ENCODE measurements at regions not wholly inside any gene's neighbourhood (a gene's known extent, or its start where the extent isn't known, plus 50 kb on each side); places are given as distances from the start of the nearest gene placed in this dataset.

DNA sequence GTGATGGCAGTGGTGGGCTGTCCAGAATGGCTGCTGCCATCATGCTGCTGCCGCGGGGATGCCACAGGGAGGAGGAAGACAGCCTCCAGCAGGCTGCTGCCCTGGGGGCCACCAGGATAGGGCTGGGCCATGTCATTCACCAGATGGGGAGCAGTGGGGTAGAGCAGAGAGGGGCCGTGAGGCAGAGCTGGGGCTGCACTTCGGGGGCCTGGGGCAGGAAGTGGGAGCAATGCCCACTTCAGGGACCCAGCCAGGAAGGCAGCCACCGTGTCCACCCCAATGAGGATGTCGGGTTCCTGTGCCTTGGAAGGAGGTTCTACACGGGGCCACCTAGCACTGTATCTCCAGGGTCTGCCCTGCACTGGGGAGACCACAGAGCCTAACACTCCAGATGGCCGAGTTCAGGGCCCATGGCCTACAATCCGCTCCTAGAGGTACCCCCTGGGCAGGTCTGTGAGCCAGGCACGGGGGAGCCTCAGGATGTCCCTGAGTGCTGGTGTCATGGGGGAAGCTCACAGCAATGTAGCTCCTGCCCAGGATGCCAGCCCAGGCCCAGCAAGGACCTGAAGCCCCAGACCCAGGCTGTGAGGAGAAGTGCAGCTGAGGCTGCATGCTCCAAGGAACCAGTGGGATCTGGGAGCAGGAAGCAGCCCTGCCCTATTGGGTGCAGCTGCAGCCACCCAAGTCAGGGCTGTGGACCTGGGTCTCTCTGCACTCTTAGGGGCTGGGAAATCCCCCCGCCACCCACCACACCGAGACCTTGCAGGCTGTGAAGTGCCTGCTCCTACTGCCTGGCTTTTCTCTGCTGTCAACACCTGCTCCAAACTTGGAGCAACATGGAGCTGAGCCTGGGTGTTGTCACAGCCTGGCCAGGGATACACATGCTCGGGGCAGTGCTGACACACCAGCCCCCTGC, 140.3 kb downstream of the PDHA2 start:
- Mint-ChIP-seq H3K4me1 (no peaks in the 10 kb centered on the region), H3K27me3 (no peaks in the 10 kb centered on the region), H3K36me3 (no peaks in the 10 kb centered on the region), H3K9me3 (peaks cover 6% of the 10 kb centered on the region), H3K4me3 (no peak overlapping the region), H3K27ac (no peak overlapping the region)
- peak; percentile 46 for ATAC-seq

DNA sequence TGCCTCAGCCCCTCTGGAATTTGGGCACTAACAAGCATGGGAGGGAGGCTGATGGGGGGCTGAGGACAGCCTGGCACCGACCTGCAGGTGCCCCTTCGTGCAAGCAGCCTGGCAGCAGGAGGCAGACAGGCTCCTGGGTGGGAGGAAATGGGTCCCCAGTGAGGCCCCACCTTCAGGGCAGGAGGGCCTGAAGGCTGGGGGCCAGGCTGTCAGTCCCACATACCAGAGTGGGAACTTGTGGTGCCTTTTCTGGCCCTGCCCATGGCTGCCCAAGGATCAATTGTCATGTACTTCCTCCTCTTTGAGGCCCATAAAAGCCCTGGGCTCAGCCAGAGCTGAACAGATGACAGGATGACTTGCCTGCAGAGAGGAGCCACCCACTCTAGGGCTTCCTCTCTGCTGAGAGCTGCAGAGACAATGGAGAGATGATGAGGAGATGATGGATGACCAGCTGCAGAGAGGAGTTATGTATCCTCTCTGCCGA, 141.0 kb downstream of the PDHA2 start:
- Mint-ChIP-seq H3K9me3 (peaks cover 6% of the 10 kb centered on the region), H3K36me3 (no peaks in the 10 kb centered on the region), H3K4me3 (no peak overlapping the region), H3K27me3 (no peaks in the 10 kb centered on the region), H3K4me1 (no peaks in the 10 kb centered on the region), H3K27ac (no peak overlapping the region)
- no peak for ATAC-seq

DNA sequence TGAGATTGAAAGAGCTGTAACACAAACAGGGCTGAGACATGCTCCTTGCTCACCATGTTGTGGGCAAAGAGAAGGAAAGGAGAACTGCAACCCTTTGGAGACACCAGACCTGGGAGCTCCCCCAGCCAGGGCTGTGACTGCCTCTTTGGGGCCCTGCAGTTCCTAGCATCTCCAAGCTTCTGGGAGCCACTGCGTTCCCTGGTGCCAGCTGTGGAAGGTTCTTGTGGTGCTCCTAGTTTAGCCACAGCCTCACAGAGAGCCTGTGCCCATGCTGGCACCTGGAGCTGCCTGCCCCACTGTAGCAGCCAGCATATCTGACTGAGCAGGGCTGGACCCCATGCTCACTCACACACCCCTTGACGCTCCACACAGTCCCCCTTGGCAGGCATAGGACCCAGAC, 141.7 kb downstream of the PDHA2 start:
- Mint-ChIP-seq H3K9me3 (peaks cover 6% of the 10 kb centered on the region), H3K27ac (no peak overlapping the region), H3K4me3 (no peak overlapping the region), H3K4me1 (no peaks in the 10 kb centered on the region), H3K36me3 (no peaks in the 10 kb centered on the region), H3K27me3 (no peaks in the 10 kb centered on the region)
- no peak for ATAC-seq

DNA sequence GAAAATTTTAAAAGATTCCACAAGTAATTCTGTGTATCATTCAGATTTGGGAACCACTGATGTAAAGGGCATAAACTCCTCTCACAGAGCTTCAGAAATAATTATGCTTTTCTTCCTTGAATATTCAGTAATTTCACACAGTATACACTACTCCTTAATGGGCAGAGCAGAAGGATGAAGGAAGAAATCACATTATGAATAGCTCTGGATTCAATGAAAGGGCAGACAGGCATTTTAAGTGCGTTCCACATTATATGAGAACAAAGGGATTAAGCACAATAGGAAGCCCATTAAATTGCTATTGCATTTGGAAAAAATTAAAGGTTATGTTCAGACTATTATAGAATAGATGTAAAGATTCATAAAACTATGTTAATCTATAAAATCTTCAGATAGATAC, 142.6 kb downstream of the PDHA2 start:
- no peak for ATAC-seq
- Mint-ChIP-seq H3K27me3 (no peaks in the 10 kb centered on the region), H3K9me3 (peaks cover 6% of the 10 kb centered on the region), H3K36me3 (no peaks in the 10 kb centered on the region), H3K4me1 (no peaks in the 10 kb centered on the region), H3K4me3 (no peak overlapping the region), H3K27ac (no peak overlapping the region)

DNA sequence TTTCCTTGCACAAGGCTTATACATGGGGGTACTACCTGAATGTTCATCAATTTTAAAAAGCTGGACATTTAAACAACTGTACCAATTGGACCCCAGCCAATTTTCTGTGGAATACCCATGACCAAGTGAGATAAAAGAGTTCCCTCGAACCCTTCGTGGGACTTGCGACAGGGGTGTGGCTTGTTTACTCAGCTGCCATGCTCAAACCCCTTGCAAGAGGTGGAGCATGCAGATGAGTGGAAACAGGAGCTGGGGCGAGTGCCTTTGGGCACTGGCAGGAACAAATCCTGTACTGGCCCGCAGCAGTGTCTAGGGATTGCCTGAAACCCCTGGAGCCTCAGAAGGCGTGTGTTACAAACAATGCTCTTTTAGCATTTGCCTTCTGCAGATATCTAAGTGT, 144.2 kb downstream of the PDHA2 start:
- H3K27ac Mint-ChIP-seq = no peak overlapping the region
- H3K36me3 Mint-ChIP-seq = no peaks in the 10 kb centered on the region
- H3K4me1 Mint-ChIP-seq = no peaks in the 10 kb centered on the region
- no peak for ATAC-seq
- no peaks in the 10 kb centered on the region for H3K27me3 Mint-ChIP-seq
- peaks cover 2% of the 10 kb centered on the region for H3K9me3 Mint-ChIP-seq
- H3K4me3 Mint-ChIP-seq = no peak overlapping the region

DNA sequence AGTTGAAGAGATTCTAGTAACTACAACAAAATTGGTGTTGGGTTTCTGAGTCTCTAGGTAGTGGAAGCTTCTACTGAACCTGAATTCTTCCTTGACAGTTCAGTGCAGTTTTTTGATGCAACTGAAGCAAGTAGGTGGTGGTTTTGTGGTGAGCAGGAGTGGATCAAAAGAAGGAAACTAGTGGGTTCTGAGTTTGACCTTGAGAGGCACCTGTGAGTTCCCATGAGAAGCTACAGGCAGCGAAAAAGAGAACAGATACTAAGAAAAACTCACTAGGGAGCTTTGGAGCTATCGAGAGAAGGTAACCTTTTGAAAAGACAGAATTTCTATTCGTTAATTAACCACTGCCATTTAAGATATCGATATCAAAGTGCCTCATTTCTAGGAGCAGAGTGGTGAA, 145.2 kb downstream of the PDHA2 start:
- Mint-ChIP-seq H3K9me3 (peaks cover 2% of the 10 kb centered on the region), H3K4me3 (no peak overlapping the region), H3K27ac (no peak overlapping the region), H3K4me1 (no peaks in the 10 kb centered on the region), H3K27me3 (no peaks in the 10 kb centered on the region), H3K36me3 (no peaks in the 10 kb centered on the region)
- ATAC-seq = no peak

DNA sequence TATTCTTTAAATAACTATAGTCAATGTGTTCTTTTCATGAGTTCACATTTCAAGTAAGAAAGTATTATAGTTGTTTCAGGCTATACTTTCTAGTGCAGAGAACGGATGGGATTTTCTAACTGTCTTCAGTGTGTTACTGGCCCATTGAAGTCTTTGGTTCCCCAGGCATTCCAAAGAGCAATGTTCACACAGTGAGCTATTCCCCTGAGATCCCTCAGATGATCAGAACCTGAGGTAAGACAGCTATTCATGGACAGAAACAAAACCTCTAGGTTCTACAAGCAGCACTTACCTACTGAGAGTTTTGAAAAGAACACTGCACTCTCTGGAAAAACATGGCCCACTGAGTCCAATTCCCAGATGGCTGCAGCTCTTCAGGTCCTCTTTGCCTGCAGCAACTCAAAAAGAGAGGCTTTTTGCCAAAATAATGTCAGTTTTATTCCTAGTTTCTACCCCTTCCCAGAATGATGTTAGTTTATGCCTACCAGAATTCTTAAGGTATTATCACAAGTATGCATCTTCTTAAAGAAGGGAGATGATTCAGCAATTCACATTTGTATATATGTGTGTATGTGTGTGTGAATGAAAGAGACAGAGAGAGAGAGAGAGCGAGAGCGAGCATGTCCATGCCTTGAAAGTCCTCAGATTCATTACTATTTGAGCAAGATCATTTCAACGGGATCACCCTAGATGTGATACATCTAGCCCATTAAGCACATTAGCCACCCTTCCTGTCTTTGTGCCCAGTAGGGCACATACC, 146.1 kb downstream of the PDHA2 start:
- Mint-ChIP-seq H3K27ac (no peak overlapping the region), H3K9me3 (no peaks in the 10 kb centered on the region), H3K4me3 (no peak overlapping the region), H3K36me3 (no peaks in the 10 kb centered on the region), H3K4me1 (no peaks in the 10 kb centered on the region), H3K27me3 (no peaks in the 10 kb centered on the region)
- ATAC-seq = no peak

DNA sequence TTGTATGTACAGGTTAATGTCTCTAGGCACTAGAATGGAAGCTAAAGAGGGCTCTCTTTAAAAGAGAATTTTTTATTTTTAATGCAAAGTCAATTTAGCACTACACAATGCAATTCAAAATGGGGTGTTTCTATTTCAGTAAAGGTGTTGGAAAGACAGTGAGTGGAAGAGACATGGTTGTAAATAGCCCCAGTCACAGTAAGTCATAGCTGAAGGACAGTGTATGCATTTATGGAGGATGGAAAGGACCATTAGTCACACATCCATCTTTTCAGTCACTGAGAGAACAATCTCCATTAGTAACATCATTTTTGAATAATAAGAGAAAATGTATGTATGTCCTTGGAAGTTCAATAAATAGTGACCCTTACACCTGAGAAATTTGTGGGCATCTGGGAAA, 148.0 kb downstream of the PDHA2 start:
- Mint-ChIP-seq H3K4me3 (no peak overlapping the region), H3K4me1 (no peaks in the 10 kb centered on the region), H3K27me3 (no peaks in the 10 kb centered on the region), H3K27ac (no peak overlapping the region), H3K36me3 (no peaks in the 10 kb centered on the region), H3K9me3 (peaks cover 3% of the 10 kb centered on the region)
- no peak for ATAC-seq

DNA sequence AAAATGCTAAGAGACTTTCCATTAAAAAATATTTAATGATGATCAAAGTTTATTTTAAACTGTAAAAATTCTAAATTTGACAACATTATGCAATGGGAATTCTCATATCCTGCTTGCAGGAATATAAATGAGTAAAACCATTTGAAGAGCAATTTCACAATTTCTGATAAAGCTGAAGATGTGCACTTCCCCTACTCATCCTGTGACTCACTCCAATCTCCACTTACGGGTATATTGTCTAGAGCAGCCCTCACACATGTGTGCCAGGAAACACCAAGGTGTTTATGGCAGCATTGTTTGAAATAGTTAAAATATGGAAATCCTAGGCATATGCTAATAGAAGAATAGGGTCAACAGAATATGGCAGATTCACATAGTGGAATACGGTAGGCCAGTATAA, 158.4 kb downstream of the PDHA2 start:
- Mint-ChIP-seq H3K36me3 (no peaks in the 10 kb centered on the region), H3K4me1 (no peaks in the 10 kb centered on the region), H3K27me3 (no peaks in the 10 kb centered on the region), H3K27ac (no peak overlapping the region), H3K9me3 (no peaks in the 10 kb centered on the region), H3K4me3 (no peak overlapping the region)
- ATAC-seq = no peak

DNA sequence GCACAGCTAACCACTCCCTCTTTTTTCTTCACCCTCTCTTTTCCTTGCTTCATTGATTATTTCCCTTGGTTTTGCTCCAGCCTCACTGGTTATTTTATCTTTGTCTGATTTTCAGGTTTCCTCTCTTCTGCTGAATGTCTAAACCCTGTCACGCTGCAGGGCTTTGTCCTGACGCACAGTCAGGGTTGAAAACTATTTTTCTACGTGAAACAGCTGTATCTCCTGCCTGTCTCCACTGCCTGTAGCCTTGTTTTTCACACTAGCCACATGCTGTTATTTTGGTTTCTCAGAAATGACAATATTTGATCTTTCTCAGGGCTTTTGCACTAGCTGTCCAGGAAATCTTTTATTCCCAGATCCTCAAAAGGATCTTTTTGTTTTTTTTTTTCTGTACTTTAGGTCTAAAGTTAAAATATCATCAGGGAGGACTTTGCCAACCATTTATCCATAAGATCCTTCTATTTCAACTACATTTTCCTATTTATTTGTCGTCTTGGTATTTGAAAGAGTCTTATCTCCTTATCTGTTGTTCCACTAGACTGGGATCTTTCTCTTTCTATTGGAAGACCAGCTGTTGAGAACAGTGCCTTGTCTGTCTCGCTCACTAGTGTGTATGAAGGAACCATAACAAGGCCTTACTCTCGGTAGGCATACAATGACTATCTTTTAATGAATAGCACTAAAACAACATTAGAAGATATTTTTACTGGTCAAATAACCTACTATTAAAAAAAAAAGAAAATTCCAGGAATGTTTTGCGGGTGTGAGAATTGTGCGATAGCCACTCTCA, 164.3 kb downstream of the PDHA2 start:
- Mint-ChIP-seq H3K4me1 (no peaks in the 10 kb centered on the region), H3K27me3 (no peaks in the 10 kb centered on the region), H3K9me3 (no peaks in the 10 kb centered on the region), H3K4me3 (no peak overlapping the region), H3K36me3 (no peaks in the 10 kb centered on the region), H3K27ac (no peak overlapping the region)
- ATAC-seq = no peak

DNA sequence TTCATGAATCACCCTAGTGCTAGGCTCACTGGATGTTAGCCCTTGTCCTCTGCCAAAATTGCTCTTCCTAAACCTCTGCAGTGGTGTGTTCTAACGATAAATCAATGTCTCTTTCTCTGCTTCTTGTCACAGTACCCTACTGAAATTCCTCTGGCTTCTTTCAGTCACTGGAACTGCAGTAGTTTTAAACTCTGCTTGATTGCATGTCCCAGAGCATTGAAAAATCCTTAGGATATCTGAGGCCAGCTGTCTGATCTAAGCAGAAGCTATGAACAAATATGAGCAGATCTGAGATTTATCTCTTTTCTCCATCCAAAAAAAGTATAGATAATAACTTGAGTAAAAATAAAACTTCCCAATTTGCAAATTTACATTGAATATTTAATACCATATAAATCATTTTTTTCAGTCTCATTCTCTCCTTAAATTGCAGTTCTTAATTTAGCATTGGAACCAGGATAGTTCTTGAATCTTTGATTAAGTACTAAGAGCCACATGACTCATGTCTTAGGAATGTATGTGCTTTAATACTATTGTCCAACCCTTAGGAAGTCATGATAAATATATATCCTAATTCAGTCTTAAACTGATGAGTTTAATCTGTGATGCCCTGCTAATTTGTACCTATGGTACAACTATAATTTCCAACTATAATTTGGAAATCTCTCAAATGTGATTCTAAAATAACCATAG, 169.7 kb downstream of the PDHA2 start:
- no peaks in the 10 kb centered on the region for H3K4me1 Mint-ChIP-seq
- H3K9me3 Mint-ChIP-seq = peaks cover 3% of the 10 kb centered on the region
- H3K36me3 Mint-ChIP-seq = no peaks in the 10 kb centered on the region
- no peak for ATAC-seq
- H3K4me3 Mint-ChIP-seq = no peak overlapping the region
- H3K27me3 Mint-ChIP-seq = no peaks in the 10 kb centered on the region
- H3K27ac Mint-ChIP-seq = no peak overlapping the region

DNA sequence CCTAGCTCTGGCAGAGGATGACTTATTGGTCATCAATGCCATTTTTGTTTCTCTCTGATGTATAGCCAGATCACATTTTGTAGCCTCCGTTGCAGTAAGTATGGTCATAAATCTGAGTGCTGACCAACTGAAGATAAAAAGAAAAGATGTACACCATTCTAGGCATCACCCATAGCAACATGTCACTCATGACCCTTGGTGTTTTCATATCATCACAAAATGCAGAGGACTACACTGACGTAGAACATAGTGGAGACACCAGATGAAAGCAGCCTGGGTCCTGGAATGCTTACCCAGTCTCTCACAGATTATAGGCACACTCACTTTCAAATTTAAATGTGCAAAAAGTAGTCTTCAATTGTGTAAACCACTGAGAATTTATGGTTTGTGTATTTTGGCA, 172.8 kb downstream of the PDHA2 start:
- Mint-ChIP-seq H3K9me3 (peaks cover 3% of the 10 kb centered on the region), H3K27ac (no peak overlapping the region), H3K36me3 (no peaks in the 10 kb centered on the region), H3K27me3 (no peaks in the 10 kb centered on the region), H3K4me3 (no peak overlapping the region), H3K4me1 (no peaks in the 10 kb centered on the region)
- no peak for ATAC-seq

DNA sequence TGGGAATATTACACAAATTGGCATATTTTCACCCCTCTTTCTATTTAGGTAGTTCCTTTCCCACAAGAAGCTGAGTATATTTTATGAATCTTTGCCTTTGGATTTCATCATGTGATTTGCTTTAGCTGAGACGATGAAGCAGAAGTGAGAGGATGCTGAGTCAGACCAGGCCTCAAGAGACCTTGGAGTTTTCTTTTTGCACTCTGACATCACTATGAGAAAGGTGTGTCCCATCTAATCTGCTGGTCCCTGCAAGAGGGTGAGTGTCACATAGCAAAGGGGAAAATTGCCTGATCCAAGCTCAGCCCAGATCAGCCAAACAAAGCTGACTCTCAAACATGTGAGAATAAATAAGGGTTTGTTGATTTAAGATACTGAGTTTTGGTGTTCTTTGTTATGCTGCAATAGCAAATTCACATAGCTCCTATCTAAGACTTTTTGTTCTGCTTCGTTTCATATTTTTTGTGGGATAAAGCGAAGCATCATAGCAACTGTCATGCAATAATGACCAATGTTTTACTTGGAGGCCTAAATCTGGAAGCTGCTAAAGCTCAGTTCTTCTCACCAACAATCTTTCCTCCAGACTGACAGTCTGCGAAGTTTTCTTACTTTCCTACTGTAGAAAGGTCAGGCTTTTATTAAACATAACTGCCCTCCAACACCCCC, 176.9 kb downstream of the PDHA2 start:
- H3K27ac Mint-ChIP-seq = no peak overlapping the region
- ATAC-seq = no peak
- H3K36me3 Mint-ChIP-seq = no peaks in the 10 kb centered on the region
- H3K27me3 Mint-ChIP-seq = no peaks in the 10 kb centered on the region
- H3K9me3 Mint-ChIP-seq = no peaks in the 10 kb centered on the region
- no peak overlapping the region for H3K4me3 Mint-ChIP-seq
- no peaks in the 10 kb centered on the region for H3K4me1 Mint-ChIP-seq

DNA sequence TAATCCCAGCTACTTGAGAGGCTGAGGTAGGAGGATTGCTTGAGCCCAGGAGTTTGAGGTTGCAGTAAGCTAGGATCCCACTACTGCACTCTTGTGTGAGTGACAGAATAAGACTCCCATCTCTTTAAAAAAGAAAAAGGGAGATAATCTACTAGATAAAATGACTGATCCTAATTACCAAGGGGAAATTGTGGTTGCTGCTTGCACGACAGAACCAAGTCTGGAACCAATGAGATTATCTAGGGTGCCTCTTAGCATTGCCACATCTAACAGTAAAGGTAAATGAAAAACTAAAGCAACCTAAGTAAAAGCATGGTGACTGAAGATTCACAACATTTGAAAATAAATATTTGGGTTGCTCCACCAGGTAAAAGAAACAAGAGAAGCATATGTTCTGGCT, 185.1 kb downstream of the PDHA2 start:
- no peaks in the 10 kb centered on the region for H3K36me3 Mint-ChIP-seq
- H3K27ac Mint-ChIP-seq = no peak overlapping the region
- peaks cover 6% of the 10 kb centered on the region for H3K9me3 Mint-ChIP-seq
- no peaks in the 10 kb centered on the region for H3K27me3 Mint-ChIP-seq
- ATAC-seq = no peak
- no peaks in the 10 kb centered on the region for H3K4me1 Mint-ChIP-seq
- H3K4me3 Mint-ChIP-seq = no peak overlapping the region

All from stimulated activated memory B cell treated with anti-CD40 and anti-IgM and Interleukin-4, amounts not matched to agents 10 μg/mL and 1 μg/mL and 100 μg/mL, for 72 hours (primary cell).